ENCODE measurements at regions not wholly inside any gene's neighbourhood (a gene's known extent, or its start where the extent isn't known, plus 50 kb on each side); places are given as distances from the start of the nearest gene placed in this dataset.

DNA sequence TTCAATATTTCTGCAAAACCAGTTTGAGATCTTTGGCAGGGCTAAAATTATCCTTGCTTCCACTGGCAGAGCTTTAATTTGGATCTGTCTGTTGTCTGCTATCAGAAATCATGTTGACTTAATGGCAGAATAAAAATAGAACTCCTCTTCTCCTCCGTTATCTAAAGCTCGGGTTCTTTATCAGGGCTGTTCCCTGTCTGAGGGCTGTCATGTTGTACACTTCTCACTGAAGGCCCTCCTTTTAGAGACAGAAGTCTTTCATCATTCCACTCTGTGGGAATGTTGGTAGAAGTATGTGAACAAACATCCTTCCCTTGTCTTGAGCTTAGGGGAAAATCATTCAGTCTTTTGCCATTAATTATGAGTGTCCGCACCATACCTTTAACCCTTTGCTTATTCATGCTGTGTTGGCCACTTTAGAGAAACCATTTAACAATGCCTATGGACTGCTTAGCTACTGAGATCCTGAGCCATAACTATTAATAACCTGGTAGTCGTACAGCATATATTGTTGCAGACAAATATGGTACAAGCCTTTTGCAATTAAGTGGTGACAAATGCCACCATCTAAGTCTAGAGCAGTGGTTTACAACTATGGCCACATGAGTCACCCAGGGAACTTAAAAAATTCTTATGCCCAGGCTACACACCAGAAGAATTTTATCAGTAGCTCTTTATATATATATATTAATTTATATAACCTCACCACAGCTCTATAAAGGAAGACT lies 226.0 kb upstream of the TPM1 start:
- H3K36me3 ChIP-seq (ENCODE audit: control insufficient read depth, insufficient read depth, low read length) = no peaks in the 10 kb centered on the region
- H3K79me2 ChIP-seq = no peaks in the 10 kb centered on the region
- no peak overlapping the region for H3K4me2 ChIP-seq (ENCODE audit: low read length)
- no peak overlapping the region for H2AFZ ChIP-seq
- no peaks in the 10 kb centered on the region for H3K4me1 ChIP-seq
- H3K9ac ChIP-seq = no peak overlapping the region
- TF ChIP-seq CTCF (IDR thresholded peaks at IDR 0.05) = no peak
- no peak overlapping the region for H3K27ac ChIP-seq
- H3K4me3 ChIP-seq (ENCODE audit: low read depth, low read length) = no peak overlapping the region
- no peaks in the 10 kb centered on the region for H3K9me3 ChIP-seq (ENCODE audit: control insufficient read depth, low read length)
- no peaks in the 10 kb centered on the region for H3K27me3 ChIP-seq (ENCODE audit: control insufficient read depth, insufficient read depth, low read length)

GRCh38 chr15:62818691-62819090 lies 223.9 kb upstream of the TPM1 start:
- Histone ChIP-seq H2AFZ (no peak overlapping the region), H3K4me1 (no peaks in the 10 kb centered on the region), H3K79me2 (no peaks in the 10 kb centered on the region), H3K9ac (no peak overlapping the region), H3K36me3 (ENCODE audit: control insufficient read depth, insufficient read depth, low read length) (no peaks in the 10 kb centered on the region), H3K4me2 (ENCODE audit: low read length) (no peak overlapping the region), H3K9me3 (ENCODE audit: control insufficient read depth, low read length) (no peaks in the 10 kb centered on the region), H3K27me3 (ENCODE audit: control insufficient read depth, insufficient read depth, low read length) (no peaks in the 10 kb centered on the region), H3K4me3 (ENCODE audit: low read depth, low read length) (no peak overlapping the region), H3K27ac (no peak overlapping the region)
- TF ChIP-seq CTCF (IDR thresholded peaks at IDR 0.05) = no peak

DNA sequence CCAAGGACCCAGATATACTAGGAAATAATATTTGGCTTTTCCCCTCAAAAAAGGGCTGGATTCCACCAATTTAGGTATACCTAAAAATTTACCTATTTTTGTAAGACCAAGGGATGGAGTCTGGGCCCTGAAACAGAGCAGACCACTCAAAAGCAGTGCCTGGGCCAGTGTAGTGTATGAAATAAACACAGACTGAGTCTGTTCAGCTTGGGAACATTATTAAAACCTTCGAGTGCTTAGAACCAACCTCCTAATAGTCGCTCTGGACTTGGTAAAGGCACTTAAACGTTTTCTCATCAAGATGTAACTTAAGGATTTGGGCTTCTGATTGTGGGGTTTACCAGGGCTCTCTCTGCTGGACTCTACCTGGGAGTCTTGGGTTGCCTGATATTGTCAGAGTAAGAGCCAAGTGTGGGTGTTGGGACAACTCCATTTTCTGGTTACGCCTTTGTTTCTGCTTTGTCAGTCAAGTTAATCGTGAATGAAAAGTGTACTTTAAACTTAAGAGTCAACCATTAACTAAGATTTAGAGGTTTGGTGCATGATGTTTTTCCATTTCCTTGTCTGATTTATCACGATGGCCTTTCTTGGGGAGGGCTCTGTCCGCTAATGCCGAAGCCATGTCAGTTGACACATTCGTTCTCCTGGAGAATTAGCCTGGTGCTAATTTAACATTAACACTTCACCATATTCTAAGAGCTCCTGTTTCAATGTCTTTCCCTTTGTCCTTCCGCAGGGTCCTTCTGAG lies 221.0 kb upstream of the TPM1 start:
- no peak overlapping the region for H2AFZ ChIP-seq
- H3K27me3 ChIP-seq (ENCODE audit: control insufficient read depth, insufficient read depth, low read length) = no peaks in the 10 kb centered on the region
- no peaks in the 10 kb centered on the region for H3K79me2 ChIP-seq
- no peak overlapping the region for H3K27ac ChIP-seq
- no peak overlapping the region for H3K4me2 ChIP-seq (ENCODE audit: low read length)
- no peak for TF ChIP-seq CTCF (IDR thresholded peaks at IDR 0.05)
- H3K9ac ChIP-seq = no peak overlapping the region
- H3K36me3 ChIP-seq (ENCODE audit: control insufficient read depth, insufficient read depth, low read length) = no peaks in the 10 kb centered on the region
- H3K4me1 ChIP-seq = no peaks in the 10 kb centered on the region
- H3K4me3 ChIP-seq (ENCODE audit: low read depth, low read length) = no peak overlapping the region
- H3K9me3 ChIP-seq (ENCODE audit: control insufficient read depth, low read length) = no peaks in the 10 kb centered on the region

DNA sequence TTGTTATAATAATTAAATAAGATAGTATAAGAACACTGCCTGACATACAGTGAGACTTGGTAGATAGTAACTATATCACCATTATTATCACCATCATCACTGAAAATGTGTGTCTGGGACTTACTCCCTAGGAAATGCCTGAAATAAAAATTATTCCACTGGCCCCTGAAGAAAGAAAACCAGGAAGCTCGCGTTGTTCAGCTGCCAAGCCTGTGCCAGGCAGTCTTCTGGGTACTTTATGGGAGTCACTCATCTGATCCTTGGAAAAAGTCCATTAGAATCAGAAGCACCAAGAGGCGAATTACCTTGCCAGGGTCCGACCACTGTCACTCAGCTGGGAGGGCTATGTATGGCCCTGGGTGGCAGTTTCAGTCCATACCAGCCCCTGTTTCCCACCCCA lies 220.3 kb upstream of the TPM1 start:
- no peak overlapping the region for H2AFZ ChIP-seq
- no peak overlapping the region for H3K9ac ChIP-seq
- no peaks in the 10 kb centered on the region for H3K36me3 ChIP-seq (ENCODE audit: control insufficient read depth, insufficient read depth, low read length)
- no peak overlapping the region for H3K4me2 ChIP-seq (ENCODE audit: low read length)
- no peaks in the 10 kb centered on the region for H3K79me2 ChIP-seq
- TF ChIP-seq CTCF (IDR thresholded peaks at IDR 0.05) = no peak
- H3K4me1 ChIP-seq = no peaks in the 10 kb centered on the region
- H3K27ac ChIP-seq = no peak overlapping the region
- no peaks in the 10 kb centered on the region for H3K9me3 ChIP-seq (ENCODE audit: control insufficient read depth, low read length)
- H3K4me3 ChIP-seq (ENCODE audit: low read depth, low read length) = no peak overlapping the region
- no peaks in the 10 kb centered on the region for H3K27me3 ChIP-seq (ENCODE audit: control insufficient read depth, insufficient read depth, low read length)
